CD4-positive, CD25-positive, alpha-beta regulatory T cell (primary cell): ENCODE measurements at regions not wholly inside any gene's neighbourhood (a gene's known extent, or its start where the extent isn't known, plus 50 kb on each side); places are given as distances from the start of the nearest gene placed in this dataset.

Experiments
- ATAC-seq, 2 donors: fragments of 150-1000 bp; cut with Tn5 transposase; one replicate each; pipeline ENCODE4 v1.10.0; 2021; ENCODE audit warnings: low read depth in 2 of 2, moderate number of reproducible peaks in 2 of 2, moderate library complexity in 1 of 2
- DNase-seq, 3 donors: peaks; one replicate each; pipeline versions ENCODE4 v3.0.0 to v3.0.0-alpha.2; 2012 to 2022; ENCODE audit warnings: mixed read lengths in 1 of 3
- H3K27ac ChIP-seq: one replicate; pipeline ENCODE4 v1.7.0; 2013; ENCODE audit warnings: mild to moderate bottlenecking, low read length; ENCODE audit not compliant: insufficient read depth, poor library complexity, severe bottlenecking
- H3K27me3 ChIP-seq: one replicate; pipeline ENCODE4 v1.7.0; 2013; ENCODE audit warnings: low read length; ENCODE audit not compliant: control insufficient read depth, insufficient read depth
- H3K36me3 ChIP-seq: one replicate; pipeline ENCODE4 v1.7.0; 2013; ENCODE audit warnings: mild to moderate bottlenecking, low read length, moderate library complexity; ENCODE audit not compliant: control insufficient read depth, insufficient read depth
- H3K4me1 ChIP-seq: 2 replicates; pipeline ENCODE4 v1.7.0; 2013; ENCODE audit warnings: mild to moderate bottlenecking, low read length; ENCODE audit not compliant: insufficient read depth, control insufficient read depth, poor library complexity, severe bottlenecking
- H3K4me3 ChIP-seq: one replicate; pipeline ENCODE4 v1.7.0; 2013; ENCODE audit warnings: low read depth, mild to moderate bottlenecking, low read length, moderate library complexity
- H3K9me3 ChIP-seq, 2 experiments: 1 replicate in 1 of 2; 2 replicates in 1 of 2; pipeline ENCODE4 v1.7.0; 2013; ENCODE audit warnings: low read length in 2 of 2, mild to moderate bottlenecking in 1 of 2, moderate library complexity in 1 of 2; ENCODE audit not compliant: control insufficient read depth in 2 of 2
- H3K27ac Mint-ChIP-seq, 3 donors: one replicate each; pipeline ENCODE4 v1.8.0; 2020 to 2022; ENCODE audit warnings: mild to moderate bottlenecking in 3 of 3, mixed read lengths in 3 of 3, moderate library complexity in 2 of 3
- H3K27me3 Mint-ChIP-seq: one replicate; pipeline ENCODE4 v1.8.0; 2022; ENCODE audit warnings: mild to moderate bottlenecking, mixed read lengths
- H3K36me3 Mint-ChIP-seq: one replicate; pipeline ENCODE4 v1.8.0; 2020; ENCODE audit warnings: mixed read lengths
- H3K4me1 Mint-ChIP-seq, 4 donors: one replicate each; pipeline ENCODE4 v1.8.0; 2020 to 2022; ENCODE audit warnings: mixed read lengths in 4 of 4, mild to moderate bottlenecking in 1 of 4
- H3K4me3 Mint-ChIP-seq, 4 donors: one replicate each; pipeline ENCODE4 v1.8.0; 2020 to 2022; ENCODE audit warnings: mild to moderate bottlenecking in 4 of 4, mixed read lengths in 4 of 4, moderate library complexity in 3 of 4
- H3K9me3 Mint-ChIP-seq, 7 donors: one replicate each; pipeline ENCODE4 v1.8.0; 2020 to 2022; ENCODE audit warnings: mixed read lengths in 7 of 7, mild to moderate bottlenecking in 3 of 7, moderate library complexity in 2 of 7

GRCh38 chr5:3002230-3002629 is 250.8 kb upstream of the IRX2 start:
- H3K4me3 ChIP-seq: no peak overlapping the region
- Mint-ChIP-seq H3K4me1 (no peaks in the 10 kb centered on the region), H3K4me3 (no peak overlapping the region), H3K36me3 (no peaks in the 10 kb centered on the region), H3K9me3 (peaks cover 0 to 17% (median 6%) of the 10 kb centered on the region in 7 donors), H3K27ac (no peak overlapping the region), H3K27me3 (no peaks in the 10 kb centered on the region)
- peaks cover 0 to 2% of the 10 kb centered on the region in 2 experiments for H3K9me3 ChIP-seq
- no peaks in the 10 kb centered on the region for H3K4me1 ChIP-seq
- no peaks in the 10 kb centered on the region for H3K27me3 ChIP-seq
- no peak for DNase-seq
- H3K36me3 ChIP-seq: no peaks in the 10 kb centered on the region
- no peak for ATAC-seq
- no peak overlapping the region for H3K27ac ChIP-seq

GRCh38 chr5:3000631-3001030 is 249.2 kb upstream of the IRX2 start:
- H3K4me1 ChIP-seq: no peaks in the 10 kb centered on the region
- Mint-ChIP-seq H3K4me3 (no peak overlapping the region), H3K36me3 (no peaks in the 10 kb centered on the region), H3K4me1 (no peaks in the 10 kb centered on the region), H3K27me3 (no peaks in the 10 kb centered on the region), H3K9me3 (peaks cover 0 to 17% (median 8%) of the 10 kb centered on the region in 7 donors), H3K27ac (no peak overlapping the region)
- no peak overlapping the region for H3K4me3 ChIP-seq
- H3K9me3 ChIP-seq: peaks cover 0 to 2% of the 10 kb centered on the region in 2 experiments
- no peaks in the 10 kb centered on the region for H3K27me3 ChIP-seq
- H3K36me3 ChIP-seq: no peaks in the 10 kb centered on the region
- no peak for ATAC-seq
- no peak for DNase-seq
- no peak overlapping the region for H3K27ac ChIP-seq

DNA sequence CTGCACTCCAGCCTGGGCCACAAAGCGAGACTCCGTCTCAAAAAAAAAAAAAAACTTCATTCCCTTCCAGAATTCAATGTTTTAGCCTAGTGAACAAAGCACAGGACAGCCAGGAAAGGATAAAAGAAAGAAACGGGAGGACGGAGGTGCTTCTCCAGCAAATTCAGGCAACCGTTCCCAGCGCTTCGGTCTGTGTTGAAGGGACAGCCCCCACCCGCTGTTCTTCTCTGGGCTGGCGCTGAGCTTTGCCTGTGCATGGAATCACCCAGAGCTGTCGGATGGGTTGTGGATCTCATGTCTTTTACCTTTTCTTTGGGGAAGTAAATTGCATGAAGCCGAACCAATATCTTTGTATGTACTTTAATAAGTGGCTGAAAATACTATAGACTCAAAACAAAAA is 248.4 kb upstream of the IRX2 start:
- no peaks in the 10 kb centered on the region for H3K27me3 ChIP-seq
- no peak overlapping the region for H3K4me3 ChIP-seq
- H3K27me3 Mint-ChIP-seq: no peaks in the 10 kb centered on the region
- no peaks in the 10 kb centered on the region for H3K9me3 ChIP-seq
- H3K36me3 ChIP-seq: no peaks in the 10 kb centered on the region
- no peaks in the 10 kb centered on the region for H3K4me1 ChIP-seq
- no peak overlapping the region for H3K27ac ChIP-seq
- DNase-seq: no peak
- no peak for ATAC-seq
- H3K4me1 Mint-ChIP-seq: no peaks in the 10 kb centered on the region
- H3K4me3 Mint-ChIP-seq: no peak overlapping the region
- no peaks in the 10 kb centered on the region for H3K36me3 Mint-ChIP-seq
- no peak overlapping the region for H3K27ac Mint-ChIP-seq
- peaks cover 0 to 13% (median 8%) of the 10 kb centered on the region in 7 donors for H3K9me3 Mint-ChIP-seq

DNA sequence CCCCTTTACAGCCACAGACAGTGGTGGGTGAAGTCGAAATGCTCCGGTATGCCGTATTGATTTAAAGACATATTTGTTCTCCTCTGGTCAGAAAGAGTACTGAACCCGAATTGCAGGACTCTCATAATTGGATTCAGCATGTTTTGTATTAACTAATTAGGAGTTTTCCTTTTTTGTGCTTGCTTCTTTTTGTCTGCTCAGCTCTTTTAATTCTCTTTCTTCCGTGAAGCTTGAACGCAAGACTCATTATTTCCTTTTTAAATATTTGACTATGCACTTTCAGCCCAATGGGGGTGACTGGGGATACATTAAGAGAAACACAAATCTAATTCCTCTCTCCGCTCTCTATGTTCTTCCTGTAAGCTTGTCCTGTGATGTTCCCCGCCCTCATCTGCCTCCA is 246.6 kb upstream of the IRX2 start:
- no peaks in the 10 kb centered on the region for H3K9me3 ChIP-seq
- no peaks in the 10 kb centered on the region for H3K27me3 ChIP-seq
- H3K4me3 ChIP-seq: no peak overlapping the region
- no peaks in the 10 kb centered on the region for H3K4me1 Mint-ChIP-seq
- no peaks in the 10 kb centered on the region for H3K36me3 Mint-ChIP-seq
- no peaks in the 10 kb centered on the region for H3K27me3 Mint-ChIP-seq
- no peaks in the 10 kb centered on the region for H3K36me3 ChIP-seq
- H3K4me3 Mint-ChIP-seq: no peak overlapping the region
- no peak overlapping the region for H3K27ac ChIP-seq
- ATAC-seq (no peak), DNase-seq (no peak)
- peaks cover 0 to 15% (median 9%) of the 10 kb centered on the region in 7 donors for H3K9me3 Mint-ChIP-seq
- no peak overlapping the region for H3K27ac Mint-ChIP-seq
- H3K4me1 ChIP-seq: no peaks in the 10 kb centered on the region

DNA sequence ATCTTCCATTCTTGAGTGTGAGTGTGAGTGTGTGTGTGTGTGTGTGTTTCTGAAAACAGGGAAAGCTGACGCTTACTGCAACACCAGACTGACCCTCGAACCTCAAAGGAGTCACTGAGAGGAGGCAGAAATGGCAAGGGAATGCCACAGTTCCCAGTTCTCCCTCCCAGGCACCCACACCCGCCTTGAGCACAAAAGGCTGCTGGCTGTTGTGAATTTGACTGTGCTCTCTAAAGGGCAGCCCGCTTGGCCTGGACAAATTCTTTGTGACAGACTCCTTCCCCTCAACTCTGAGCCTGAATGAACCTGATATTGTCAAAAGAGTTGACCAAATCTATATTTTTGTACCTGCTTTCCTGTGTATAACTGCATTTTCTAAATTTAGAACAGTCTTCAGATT is 245.7 kb upstream of the IRX2 start:
- no peak overlapping the region for H3K4me3 ChIP-seq
- no peaks in the 10 kb centered on the region for H3K4me1 ChIP-seq
- H3K27me3 Mint-ChIP-seq: no peaks in the 10 kb centered on the region
- no peak overlapping the region for H3K27ac Mint-ChIP-seq
- DNase-seq: no peak
- H3K4me1 Mint-ChIP-seq: no peaks in the 10 kb centered on the region
- no peaks in the 10 kb centered on the region for H3K36me3 ChIP-seq
- no peaks in the 10 kb centered on the region for H3K9me3 ChIP-seq
- ATAC-seq: no peak
- H3K27me3 ChIP-seq: no peaks in the 10 kb centered on the region
- H3K36me3 Mint-ChIP-seq: no peaks in the 10 kb centered on the region
- peaks cover 0 to 20% (median 6%) of the 10 kb centered on the region in 7 donors for H3K9me3 Mint-ChIP-seq
- H3K27ac ChIP-seq: no peak overlapping the region
- no peak overlapping the region for H3K4me3 Mint-ChIP-seq

GRCh38 chr5:2996687-2997086 is 245.2 kb upstream of the IRX2 start:
- Mint-ChIP-seq H3K27me3 (no peaks in the 10 kb centered on the region), H3K27ac (no peak overlapping the region), H3K9me3 (peaks cover 0 to 19% (median 5%) of the 10 kb centered on the region in 7 donors), H3K4me3 (no peak overlapping the region), H3K36me3 (no peaks in the 10 kb centered on the region), H3K4me1 (no peaks in the 10 kb centered on the region)
- Histone ChIP-seq H3K27me3 (no peaks in the 10 kb centered on the region), H3K4me1 (no peaks in the 10 kb centered on the region), H3K9me3 (no peaks in the 10 kb centered on the region), H3K27ac (no peak overlapping the region), H3K36me3 (no peaks in the 10 kb centered on the region), H3K4me3 (no peak overlapping the region)
- ATAC-seq: no peak
- no peak for DNase-seq

GRCh38 chr5:2996248-2996647 is 244.8 kb upstream of the IRX2 start:
- DNase-seq (no peak), ATAC-seq (no peak)
- Histone ChIP-seq H3K4me3 (no peak overlapping the region), H3K9me3 (no peaks in the 10 kb centered on the region), H3K4me1 (no peaks in the 10 kb centered on the region), H3K36me3 (no peaks in the 10 kb centered on the region), H3K27ac (no peak overlapping the region), H3K27me3 (no peaks in the 10 kb centered on the region)
- Mint-ChIP-seq H3K27ac (no peak overlapping the region), H3K9me3 (peaks cover 0 to 19% (median 5%) of the 10 kb centered on the region in 7 donors), H3K4me1 (no peaks in the 10 kb centered on the region), H3K4me3 (no peak overlapping the region), H3K36me3 (no peaks in the 10 kb centered on the region), H3K27me3 (no peaks in the 10 kb centered on the region)

DNA sequence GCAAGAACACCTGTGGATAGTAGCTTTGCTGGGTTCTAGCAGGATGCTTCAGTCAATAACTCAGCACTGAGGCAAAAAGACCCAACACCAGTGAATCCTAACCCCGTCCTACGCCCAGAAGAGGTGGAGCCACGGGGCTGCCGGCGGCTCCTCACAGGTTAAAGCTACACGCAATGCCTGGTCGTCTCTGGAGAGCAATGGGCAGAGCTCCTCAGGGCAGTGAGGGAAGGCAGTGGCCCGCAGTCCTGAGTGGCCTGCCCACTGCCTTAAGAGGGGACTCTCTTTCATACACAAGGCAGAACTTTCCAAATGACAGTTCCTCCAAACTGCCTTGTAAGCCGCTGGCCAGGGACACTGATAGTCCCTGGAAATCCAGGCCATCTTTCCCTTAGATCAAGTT is 244.2 kb upstream of the IRX2 start:
- no peaks in the 10 kb centered on the region for H3K36me3 ChIP-seq
- H3K27me3 Mint-ChIP-seq: no peaks in the 10 kb centered on the region
- H3K36me3 Mint-ChIP-seq: no peaks in the 10 kb centered on the region
- H3K4me3 ChIP-seq: no peak overlapping the region
- no peaks in the 10 kb centered on the region for H3K9me3 ChIP-seq
- no peaks in the 10 kb centered on the region for H3K27me3 ChIP-seq
- ATAC-seq (peak in 1 of 2 donors; percentile 18), DNase-seq (no peak)
- H3K27ac Mint-ChIP-seq: no peak overlapping the region
- no peak overlapping the region for H3K27ac ChIP-seq
- H3K4me3 Mint-ChIP-seq: no peak overlapping the region
- H3K9me3 Mint-ChIP-seq: peaks cover 0 to 19% (median 4%) of the 10 kb centered on the region in 7 donors
- no peaks in the 10 kb centered on the region for H3K4me1 ChIP-seq
- no peaks in the 10 kb centered on the region for H3K4me1 Mint-ChIP-seq
